Muscle layer of colon (tissue), 2 donors: ENCODE measurements at regions not wholly inside any gene's neighbourhood (a gene's known extent, or its start where the extent isn't known, plus 50 kb on each side); places are given as distances from the start of the nearest gene placed in this dataset.
"Not testable (repeated sequence)": the region's sequence is repeated elsewhere in the genome, so short reads cannot be mapped to it uniquely, and the experiment has no call there.

Experiments
- H3K27ac ChIP-seq: one replicate; pipeline ENCODE4 v1.7.0; 2013; ENCODE audit warnings: low read depth, mild to moderate bottlenecking, low read length, moderate library complexity
- H3K27me3 ChIP-seq, 2 donors: one replicate each; pipeline ENCODE4 v1.7.0; 2013; ENCODE audit warnings: low read length in 2 of 2, mild to moderate bottlenecking in 2 of 2; ENCODE audit not compliant: insufficient read depth in 2 of 2, control insufficient read depth in 1 of 2
- H3K36me3 ChIP-seq: one replicate; pipeline ENCODE4 v1.7.0; 2013; ENCODE audit warnings: mild to moderate bottlenecking, low read length; ENCODE audit not compliant: insufficient read depth
- H3K4me1 ChIP-seq: one replicate; pipeline ENCODE4 v1.7.0; 2013; ENCODE audit warnings: mild to moderate bottlenecking, low read length; ENCODE audit not compliant: insufficient read depth
- H3K4me3 ChIP-seq, 2 donors: one replicate each; pipeline ENCODE4 v1.7.0; 2013; ENCODE audit warnings: low read length in 2 of 2, low read depth in 1 of 2, mild to moderate bottlenecking in 1 of 2, moderate library complexity in 1 of 2
- H3K9ac ChIP-seq: one replicate; pipeline ENCODE4 v1.7.0; 2013; ENCODE audit warnings: low read length
- H3K9me3 ChIP-seq: one replicate; pipeline ENCODE4 v1.7.0; 2013; ENCODE audit warnings: mild to moderate bottlenecking, low read length
- donor health status: abdominal sarcoma.
- donor health status: Adenocarcinoma of cecum.

GRCh38 chr9:13034694-13035002, 244.8 kb downstream of the MPDZ start:
- Histone ChIP-seq H3K9ac (no peak overlapping the region), H3K4me1 (peaks cover 5% of the 10 kb centered on the region), H3K4me3 (peak overlapping the region in 1 of 2 donors; percentile 36), H3K36me3 (no peaks in the 10 kb centered on the region), H3K9me3 (no peaks in the 10 kb centered on the region), H3K27me3 (no peaks in the 10 kb centered on the region), H3K27ac (no peak overlapping the region)

- Histone ChIP-seq H3K27ac (no peak overlapping the region), H3K9me3 (no peaks in the 10 kb centered on the region), H3K4me3 (no peak overlapping the region), H3K4me1 (peaks cover 5% of the 10 kb centered on the region), H3K27me3 (no peaks in the 10 kb centered on the region), H3K36me3 (no peaks in the 10 kb centered on the region), H3K9ac (no peak overlapping the region)
Measured at GRCh38 chr9:13035822-13036221, 243.7 kb downstream of the MPDZ start.

GRCh38 chr9:13037808-13038207, 241.7 kb downstream of the MPDZ start:
- not testable (repeated sequence) for H3K27me3 ChIP-seq, H3K36me3 ChIP-seq

GRCh38 chr9:13047827-13048587, 231.5 kb downstream of the MPDZ start:
- no peaks in the 10 kb centered on the region for H3K4me1 ChIP-seq

More at GRCh38 chr9:13037808-13038207, 241.7 kb downstream of the MPDZ start:
- not testable (repeated sequence) for H3K9ac ChIP-seq, H3K4me1 ChIP-seq, H3K9me3 ChIP-seq, H3K27ac ChIP-seq, H3K4me3 ChIP-seq

DNA sequence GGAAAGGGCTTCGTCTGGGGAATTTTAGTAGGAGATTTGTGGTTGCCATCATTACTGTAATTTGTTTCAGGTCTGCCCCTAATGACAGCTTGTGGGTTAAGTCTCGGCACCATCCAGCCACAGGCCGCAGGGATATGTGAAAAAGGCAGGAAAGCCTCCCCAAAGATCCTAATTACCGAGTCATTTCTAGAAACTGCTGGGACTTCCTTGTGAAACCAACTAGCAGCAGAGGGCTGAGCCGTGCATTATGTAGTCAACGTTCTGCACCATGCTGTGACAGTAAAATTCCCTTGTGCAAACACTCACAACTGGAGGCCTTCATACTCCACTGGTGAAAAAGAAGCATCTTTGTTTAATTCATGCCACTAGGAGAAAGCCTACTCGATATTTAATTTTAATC, 230.3 kb downstream of the MPDZ start:
- H3K36me3 ChIP-seq: no peaks in the 10 kb centered on the region
- H3K9me3 ChIP-seq: no peaks in the 10 kb centered on the region
- no peak overlapping the region for H3K9ac ChIP-seq
- H3K4me3 ChIP-seq: no peak overlapping the region
- no peaks in the 10 kb centered on the region for H3K4me1 ChIP-seq
- no peak overlapping the region for H3K27ac ChIP-seq
- no peaks in the 10 kb centered on the region for H3K27me3 ChIP-seq

More at GRCh38 chr9:13047827-13048587, 231.5 kb downstream of the MPDZ start:
- H3K27ac ChIP-seq: no peak overlapping the region
- no peak overlapping the region for H3K4me3 ChIP-seq
- no peak overlapping the region for H3K9ac ChIP-seq
- H3K36me3 ChIP-seq: no peaks in the 10 kb centered on the region
- H3K27me3 ChIP-seq: no peaks in the 10 kb centered on the region
- H3K9me3 ChIP-seq: no peaks in the 10 kb centered on the region

DNA sequence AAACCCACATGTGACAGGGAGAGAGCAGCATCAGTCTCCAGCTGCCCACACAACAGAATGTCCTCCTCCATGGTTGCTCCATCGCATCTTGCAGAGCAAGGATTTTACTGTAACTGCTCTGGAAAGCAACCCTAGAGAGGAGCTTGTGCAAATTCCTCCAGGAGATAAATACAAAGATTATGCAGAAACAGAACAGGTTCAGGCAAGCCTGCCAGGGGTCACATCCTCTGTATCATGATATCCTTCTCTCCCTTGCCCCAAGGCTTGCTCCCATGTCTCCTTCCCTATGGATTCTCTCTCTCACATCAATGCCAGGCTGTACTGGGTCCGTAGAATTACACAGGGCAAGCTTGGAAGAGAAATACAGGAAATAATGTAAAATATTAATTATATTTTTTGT, 226.0 kb downstream of the MPDZ start:
- Histone ChIP-seq H3K4me3 (no peak overlapping the region), H3K36me3 (no peaks in the 10 kb centered on the region), H3K9ac (no peak overlapping the region), H3K27me3 (no peaks in the 10 kb centered on the region), H3K4me1 (no peaks in the 10 kb centered on the region), H3K9me3 (no peaks in the 10 kb centered on the region), H3K27ac (no peak overlapping the region)

- no peak overlapping the region for H3K27ac ChIP-seq
- H3K4me1 ChIP-seq: no peaks in the 10 kb centered on the region
- H3K27me3 ChIP-seq: no peaks in the 10 kb centered on the region
- no peak overlapping the region for H3K9ac ChIP-seq
- H3K9me3 ChIP-seq: no peaks in the 10 kb centered on the region
- no peak overlapping the region for H3K4me3 ChIP-seq
- no peaks in the 10 kb centered on the region for H3K36me3 ChIP-seq
Measured at GRCh38 chr9:13054389-13054788, 225.1 kb downstream of the MPDZ start.
